Endothelial cell of umbilical vein (primary cell): ENCODE measurements at regions not wholly inside any gene's neighbourhood (a gene's known extent, or its start where the extent isn't known, plus 50 kb on each side); places are given as distances from the start of the nearest gene placed in this dataset.
"Not testable (repeated sequence)": the region's sequence is repeated elsewhere in the genome, so short reads cannot be mapped to it uniquely, and the experiment has no call there.

Source experiments
- BruUV-seq: library from RNA; stranded (reverse); fragments of 400-500 nt; replicated peaks from 2 replicates; lab custom pipeline; 2021; lab: Mats Ljungman, UMichigan
- CTCF ChIA-PET: fragments of 300-600, 350-600 bp; sonication (Branson Sonifier 250); formaldehyde crosslinking; loops from one replicate; lab custom pipeline; 2021; ENCODE audit warnings: antibody characterized with exemption, inconsistent platforms; lab: Charles Lee
- POLR2A ChIA-PET: fragments of 300-600, 350-600 bp; sonication (Branson Sonifier 250); formaldehyde crosslinking; loops from one replicate; lab custom pipeline; 2021; ENCODE audit warnings: antibody characterized with exemption, inconsistent platforms; lab: Charles Lee
- DNase-seq: peaks from one replicate; pipeline ENCODE4 v3.0.0-alpha.2; 2011; ENCODE audit warnings: low read depth, low spot score
- FAIRE-seq: peaks from 2 replicates; lab custom pipeline; 2011; peaks lifted over from hg19 to GRCh38; lab: Jason Lieb, UNC
- H2AFZ ChIP-seq: 2 replicates; pipeline ENCODE4 v1.6.0; 2012; ENCODE audit warnings: low read depth, low read length, control low read depth, inconsistent platforms
- H3K27ac ChIP-seq: 2 replicates; pipeline ENCODE4 v1.5.1; 2011; ENCODE audit warnings: low read depth, mild to moderate bottlenecking, control low read depth, low read length, moderate library complexity; ENCODE audit not compliant: insufficient read depth
- H3K27me3 ChIP-seq, 2 experiments: 2 replicates each; pipeline versions ENCODE4 v1.6.0 to v1.6.1; 2011; ENCODE audit warnings: low read length in 2 of 2, mixed read lengths in 1 of 2; ENCODE audit not compliant: control insufficient read depth in 2 of 2, insufficient read depth in 2 of 2
- H3K36me3 ChIP-seq, 2 experiments: 2 replicates in 1 of 2; 3 replicates in 1 of 2; pipeline ENCODE4 v1.5.1; 2011; ENCODE audit warnings: low read length in 2 of 2, mild to moderate bottlenecking in 1 of 2, moderate library complexity in 1 of 2; ENCODE audit not compliant: control insufficient read depth in 2 of 2, insufficient read depth in 2 of 2; ENCODE audit errors: extremely low read depth in 1 of 2
- H3K4me1 ChIP-seq: 3 replicates; pipeline ENCODE4 v1.5.1; 2011; ENCODE audit warnings: mild to moderate bottlenecking, low read length; ENCODE audit not compliant: control insufficient read depth, insufficient read depth; ENCODE audit errors: extremely low read depth
- H3K4me2 ChIP-seq: 2 replicates; pipeline ENCODE4 v1.6.1; 2011; ENCODE audit warnings: low read length, control low read depth, mixed read lengths; ENCODE audit not compliant: insufficient read depth
- H3K4me3 ChIP-seq, 3 experiments: fragments of 200-600 bp in 1 of 3; sonication (generic), shearing (Covaris generic) in 1 of 3; replicated peaks in 1 of 3; 2 replicates each; pipeline ENCODE4 v1.5.1; 2011 to 2016; ENCODE audit warnings: control low read depth in 3 of 3, low read length in 3 of 3, mild to moderate bottlenecking in 2 of 3, inconsistent platforms in 1 of 3, low read depth in 1 of 3, moderate library complexity in 1 of 3; ENCODE audit not compliant: insufficient read depth in 1 of 3
- H3K79me2 ChIP-seq: 2 replicates; pipeline ENCODE4 v1.6.0; 2012; ENCODE audit warnings: low read length, inconsistent platforms; ENCODE audit not compliant: control insufficient read depth, insufficient read depth
- H3K9ac ChIP-seq: replicated peaks from 2 replicates; pipeline ENCODE3; 2011; ENCODE audit warnings: low read length, control low read depth; ENCODE audit not compliant: insufficient read depth; ENCODE audit errors: extremely low read depth
- H3K9me1 ChIP-seq: replicated peaks from 3 replicates; pipeline ENCODE4 v1.6.0; 2011; ENCODE audit warnings: mild to moderate bottlenecking, low read length; ENCODE audit not compliant: control insufficient read depth, insufficient read depth; ENCODE audit errors: extremely low read depth
- H3K9me3 ChIP-seq: replicated peaks from 2 replicates; pipeline ENCODE4 v1.5.1; 2012; ENCODE audit warnings: low read length, inconsistent platforms; ENCODE audit not compliant: control insufficient read depth, insufficient read depth
- H4K20me1 ChIP-seq: replicated peaks from 2 replicates; pipeline ENCODE3; 2011; ENCODE audit warnings: mild to moderate bottlenecking, low read length; ENCODE audit not compliant: control insufficient read depth, insufficient read depth; ENCODE audit errors: extremely low read depth
- dilution Hi-C: fragments of 300-500 bp; cut with MboI; formaldehyde crosslinking; loops from one replicate; pipeline ENCODE4 v1.15.0; 2019; ENCODE audit warnings: low sequenced_read_pairs; ENCODE audit not compliant: extremely low pct_ligation_motif_present
- intact Hi-C: fragments of 100-400 bp; cut with micrococcal nuclease; formaldehyde crosslinking; loops from one replicate; pipeline ENCODE4 v1.10.0; 2022

- H3K9me1 ChIP-seq, BruUV-seq, H3K9me3 ChIP-seq, DNase-seq, H3K36me3 ChIP-seq, CTCF ChIA-PET, dilution Hi-C loops, H3K27me3 ChIP-seq, POLR2A ChIA-PET, H3K4me2 ChIP-seq, H3K27ac ChIP-seq, H3K9ac ChIP-seq, H2AFZ ChIP-seq, intact Hi-C loops, H3K4me1 ChIP-seq, FAIRE-seq, H3K79me2 ChIP-seq, H3K4me3 ChIP-seq, H4K20me1 ChIP-seq: not testable (repeated sequence)
Measured at GRCh38 chr15:30697315-30697685, 71.4 kb downstream of the ARHGAP11B start.

GRCh38 chr15:30700006-30700597 is 74.2 kb downstream of the ARHGAP11B start:
- BruUV-seq, H3K4me2 ChIP-seq, H3K36me3 ChIP-seq, H2AFZ ChIP-seq, DNase-seq, POLR2A ChIA-PET, intact Hi-C loops, dilution Hi-C loops, H3K4me3 ChIP-seq, H3K9me1 ChIP-seq, H3K9me3 ChIP-seq, H3K27me3 ChIP-seq, H3K27ac ChIP-seq, H3K9ac ChIP-seq, H3K4me1 ChIP-seq, FAIRE-seq, CTCF ChIA-PET, H3K79me2 ChIP-seq, H4K20me1 ChIP-seq: not testable (repeated sequence)

DNA sequence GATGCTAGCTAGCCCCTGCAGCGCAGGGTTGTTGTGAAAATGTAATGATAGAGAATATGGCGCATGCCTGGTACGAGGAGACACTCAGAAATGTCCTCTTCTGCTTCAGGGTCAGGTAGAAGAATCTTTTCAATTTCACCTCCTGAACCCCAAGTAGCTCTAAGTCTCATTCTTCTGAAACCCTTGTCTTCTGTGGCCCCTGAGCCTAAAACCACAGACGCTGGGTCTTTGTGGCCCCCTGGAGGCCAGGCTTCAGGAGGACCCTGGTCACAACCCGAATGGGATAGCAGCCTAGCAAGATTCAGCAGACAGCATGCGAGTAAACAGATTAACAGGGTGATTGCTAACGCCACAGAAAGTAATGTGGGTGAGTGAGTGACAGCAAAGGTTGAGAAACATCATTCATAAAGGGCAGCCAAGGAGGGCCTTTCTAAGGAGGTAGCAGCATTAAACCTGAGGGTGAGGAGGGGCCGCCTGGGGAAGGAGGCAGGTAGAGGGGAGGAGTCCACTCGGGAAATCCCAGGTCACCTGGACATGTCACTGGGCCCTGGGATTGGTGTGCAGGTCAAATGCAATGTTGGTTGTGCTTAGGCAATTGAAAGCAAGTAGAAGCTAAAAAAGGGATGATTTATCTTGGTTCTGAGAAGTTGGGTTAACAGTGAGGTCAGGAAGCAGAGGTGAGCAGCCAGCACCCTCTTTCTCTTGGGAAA is 82.2 kb downstream of the ARHGAP11B start:
- H3K9me1 ChIP-seq, POLR2A ChIA-PET, dilution Hi-C loops, DNase-seq, H3K9ac ChIP-seq, FAIRE-seq, H3K36me3 ChIP-seq, H2AFZ ChIP-seq, CTCF ChIA-PET, H3K4me1 ChIP-seq, H3K4me3 ChIP-seq, intact Hi-C loops, H3K27ac ChIP-seq, H3K27me3 ChIP-seq, BruUV-seq, H3K9me3 ChIP-seq, H4K20me1 ChIP-seq, H3K4me2 ChIP-seq, H3K79me2 ChIP-seq: not testable (repeated sequence)

GRCh38 chr15:30708809-30709208 is 82.9 kb downstream of the ARHGAP11B start:
- H3K4me3 ChIP-seq, H3K4me1 ChIP-seq, H3K36me3 ChIP-seq, BruUV-seq, H4K20me1 ChIP-seq, H3K9me1 ChIP-seq, H2AFZ ChIP-seq, H3K27ac ChIP-seq, dilution Hi-C loops, H3K9ac ChIP-seq, POLR2A ChIA-PET, H3K27me3 ChIP-seq, CTCF ChIA-PET, H3K4me2 ChIP-seq, H3K9me3 ChIP-seq, FAIRE-seq, H3K79me2 ChIP-seq, intact Hi-C loops, DNase-seq: not testable (repeated sequence)
